Trophoblast cell (in vitro differentiated cells and primary cell): ENCODE measurements at regions not wholly inside any gene's neighbourhood (a gene's known extent, or its start where the extent isn't known, plus 50 kb on each side); places are given as distances from the start of the nearest gene placed in this dataset.
A peak's percentile ranks its signal among the peaks of the same experiment; 100 is the strongest.
"Not testable (repeated sequence)": the region's sequence is repeated elsewhere in the genome, so short reads cannot be mapped to it uniquely, and the experiment has no call there.

Experiments used
- DNase-seq, 2 donors: peaks; one replicate each; pipeline ENCODE4 v3.0.0-alpha.2; 2016
- H2AFZ ChIP-seq: 2 replicates; pipeline ENCODE4 v1.6.1; 2013; ENCODE audit warnings: low read length, moderate library complexity, mild to moderate bottlenecking; ENCODE audit not compliant: insufficient read depth, poor library complexity
- H2AK5ac ChIP-seq: 2 replicates; pipeline ENCODE4 v1.6.1; 2013; ENCODE audit warnings: mild to moderate bottlenecking, low read length
- H2BK120ac ChIP-seq: 2 replicates; pipeline ENCODE4 v1.6.1; 2013; ENCODE audit warnings: low read length, mild to moderate bottlenecking, moderate library complexity; ENCODE audit not compliant: insufficient read depth, poor library complexity
- H2BK12ac ChIP-seq: 2 replicates; pipeline ENCODE4 v1.6.1; 2013; ENCODE audit warnings: mild to moderate bottlenecking, low read length, moderate library complexity
- H2BK5ac ChIP-seq: 2 replicates; pipeline ENCODE4 v1.6.1; 2013; ENCODE audit warnings: low read length, low read depth, moderate library complexity, mild to moderate bottlenecking; ENCODE audit not compliant: poor library complexity
- H3K14ac ChIP-seq: 2 replicates; pipeline ENCODE4 v1.6.1; 2013; ENCODE audit warnings: mild to moderate bottlenecking, low read length
- H3K18ac ChIP-seq: 2 replicates; pipeline ENCODE4 v1.6.1; 2013; ENCODE audit warnings: mild to moderate bottlenecking, low read length
- H3K23ac ChIP-seq: 2 replicates; pipeline ENCODE4 v1.6.1; 2013; ENCODE audit warnings: low read length
- H3K27ac ChIP-seq: 2 replicates; pipeline ENCODE4 v1.5.1; 2013; ENCODE audit warnings: low read depth, mild to moderate bottlenecking, inconsistent platforms, low read length, moderate library complexity
- H3K27me3 ChIP-seq: 2 replicates; pipeline ENCODE4 v1.6.1; 2013; ENCODE audit warnings: inconsistent platforms, mild to moderate bottlenecking, low read length, moderate library complexity; ENCODE audit not compliant: insufficient read depth
- H3K36me3 ChIP-seq, 2 experiments: 1 replicate in 1 of 2; 2 replicates in 1 of 2; pipeline ENCODE4 v1.6.1; 2013; ENCODE audit warnings: low read length in 2 of 2, mild to moderate bottlenecking in 2 of 2, moderate library complexity in 1 of 2; ENCODE audit not compliant: insufficient read depth in 2 of 2, control insufficient read depth in 1 of 2
- H3K4ac ChIP-seq: 2 replicates; pipeline ENCODE4 v1.6.1; 2013; ENCODE audit warnings: low read depth, mild to moderate bottlenecking, low read length, moderate library complexity
- H3K4me1 ChIP-seq, 2 experiments: 1 replicate in 1 of 2; 2 replicates in 1 of 2; pipeline ENCODE4 v1.6.1; 2013; ENCODE audit warnings: low read length in 2 of 2, mild to moderate bottlenecking in 2 of 2, moderate library complexity in 1 of 2; ENCODE audit not compliant: insufficient read depth in 2 of 2, control insufficient read depth in 1 of 2
- H3K4me2 ChIP-seq: 2 replicates; pipeline ENCODE4 v1.6.1; 2013; ENCODE audit warnings: inconsistent platforms, mild to moderate bottlenecking, low read length, moderate library complexity
- H3K4me3 ChIP-seq: 2 replicates; pipeline ENCODE4 v1.5.1; 2013; ENCODE audit warnings: mild to moderate bottlenecking, low read depth, low read length, inconsistent platforms
- H3K79me1 ChIP-seq: one replicate; pipeline ENCODE4 v1.6.1; 2013; ENCODE audit warnings: low read length
- H3K79me2 ChIP-seq: 2 replicates; pipeline ENCODE4 v1.6.1; 2013; ENCODE audit warnings: low read length, mild to moderate bottlenecking; ENCODE audit not compliant: control insufficient read depth, insufficient read depth, poor library complexity
- H3K9ac ChIP-seq: 2 replicates; pipeline ENCODE4 v1.6.1; 2013; ENCODE audit warnings: mild to moderate bottlenecking, low read length
- H3K9me3 ChIP-seq: 2 replicates; pipeline ENCODE4 v1.6.1; 2013; ENCODE audit warnings: low read depth, mild to moderate bottlenecking, control low read depth, inconsistent platforms, low read length; ENCODE audit not compliant: insufficient read depth
- H4K12ac ChIP-seq: 2 replicates; pipeline ENCODE4 v1.6.1; 2013; ENCODE audit warnings: low read depth, mild to moderate bottlenecking, low read length, moderate library complexity
- H4K8ac ChIP-seq: 2 replicates; pipeline ENCODE4 v1.6.1; 2013; ENCODE audit warnings: low read depth, mild to moderate bottlenecking, low read length, moderate library complexity
- H4K91ac ChIP-seq: one replicate; pipeline ENCODE4 v1.6.1; 2013; ENCODE audit warnings: low read depth, mild to moderate bottlenecking, low read length, moderate library complexity
- WGBS: extraction: QIAGEN DNeasy Blood & Tissue Kit; methylation state at CpG from one replicate; pipeline ENCODE4 v1.1.7; 2013; ENCODE audit warnings: missing lambda C conversion rate; ENCODE audit not compliant: insufficient read length, insufficient coverage; ENCODE audit errors: extremely low coverage; 5-methylcytosine and 5-hydroxymethylcytosine counted together

GRCh38 chr4:132214519-132214918 lies 934.6 kb upstream of the PCDH10 start:
- H3K4me2 ChIP-seq = no peak overlapping the region
- no peak overlapping the region for H4K12ac ChIP-seq
- H2AFZ ChIP-seq = no peak overlapping the region
- no peak overlapping the region for H2BK12ac ChIP-seq
- H4K8ac ChIP-seq = no peak overlapping the region
- no peak overlapping the region for H4K91ac ChIP-seq
- H3K4ac ChIP-seq = no peak overlapping the region
- H3K79me2 ChIP-seq = no peaks in the 10 kb centered on the region
- no peaks in the 10 kb centered on the region for H3K79me1 ChIP-seq
- H3K9me3 ChIP-seq = no peaks in the 10 kb centered on the region
- H3K23ac ChIP-seq = no peak overlapping the region
- no peak overlapping the region for H3K4me3 ChIP-seq
- H3K36me3 ChIP-seq = no peaks in the 10 kb centered on the region
- H2AK5ac ChIP-seq = no peak overlapping the region
- no peak overlapping the region for H3K18ac ChIP-seq
- H3K27me3 ChIP-seq = no peaks in the 10 kb centered on the region
- H3K9ac ChIP-seq = no peak overlapping the region
- no peak for DNase-seq
- H2BK120ac ChIP-seq = no peak overlapping the region
- WGBS = no CpG with 5 or more reads among the region's 2 CpGs
- H3K4me1 ChIP-seq = no peaks in the 10 kb centered on the region
- H3K27ac ChIP-seq = no peak overlapping the region
- no peak overlapping the region for H2BK5ac ChIP-seq
- H3K14ac ChIP-seq = no peak overlapping the region

- WGBS = no CpG with 5 or more reads among the region's 1 CpG
- peaks cover 3% of the 10 kb centered on the region for H3K9me3 ChIP-seq
- DNase-seq = no peak
- no peak overlapping the region for H2BK12ac ChIP-seq
- H3K9ac ChIP-seq = no peak overlapping the region
- H4K12ac ChIP-seq = no peak overlapping the region
- no peak overlapping the region for H3K14ac ChIP-seq
- no peak overlapping the region for H2BK5ac ChIP-seq
- no peak overlapping the region for H3K18ac ChIP-seq
- no peak overlapping the region for H3K4ac ChIP-seq
- no peaks in the 10 kb centered on the region for H3K79me1 ChIP-seq
- no peak overlapping the region for H3K4me3 ChIP-seq
- H4K8ac ChIP-seq = no peak overlapping the region
- no peak overlapping the region for H3K27ac ChIP-seq
- H3K4me2 ChIP-seq = no peak overlapping the region
- no peaks in the 10 kb centered on the region for H3K4me1 ChIP-seq
- no peak overlapping the region for H3K23ac ChIP-seq
- H3K36me3 ChIP-seq = no peaks in the 10 kb centered on the region
- no peaks in the 10 kb centered on the region for H3K79me2 ChIP-seq
- H2BK120ac ChIP-seq = no peak overlapping the region
- no peak overlapping the region for H2AFZ ChIP-seq
- H2AK5ac ChIP-seq = no peak overlapping the region
- no peak overlapping the region for H4K91ac ChIP-seq
- no peaks in the 10 kb centered on the region for H3K27me3 ChIP-seq
These were observed 930.7 kb upstream of the PCDH10 start for GRCh38 chr4:132218406-132218805.

- H3K4me1 ChIP-seq = no peaks in the 10 kb centered on the region
- WGBS = no CpG with 5 or more reads among the region's 9 CpGs
- peak in 1 of 2 donors; percentile 1 for DNase-seq
- no peak overlapping the region for H3K27ac ChIP-seq
- no peaks in the 10 kb centered on the region for H3K36me3 ChIP-seq
- H2BK5ac ChIP-seq = no peak overlapping the region
- no peak overlapping the region for H2BK120ac ChIP-seq
- no peaks in the 10 kb centered on the region for H3K27me3 ChIP-seq
- H3K4ac ChIP-seq = no peak overlapping the region
- H3K23ac ChIP-seq = no peak overlapping the region
- H3K79me2 ChIP-seq = no peaks in the 10 kb centered on the region
- H3K18ac ChIP-seq = no peak overlapping the region
- H3K14ac ChIP-seq = no peak overlapping the region
- no peak overlapping the region for H4K8ac ChIP-seq
- H4K12ac ChIP-seq = no peak overlapping the region
- H2BK12ac ChIP-seq = no peak overlapping the region
- H3K4me3 ChIP-seq = no peak overlapping the region
- H3K9me3 ChIP-seq = peaks cover 5% of the 10 kb centered on the region
- H2AFZ ChIP-seq = no peak overlapping the region
- no peak overlapping the region for H3K9ac ChIP-seq
- no peaks in the 10 kb centered on the region for H3K79me1 ChIP-seq
- no peak overlapping the region for H3K4me2 ChIP-seq
- H2AK5ac ChIP-seq = no peak overlapping the region
- H4K91ac ChIP-seq = no peak overlapping the region
These were observed 921.8 kb upstream of the PCDH10 start for GRCh38 chr4:132227151-132227856.

GRCh38 chr4:132227857-132228165 lies 921.3 kb upstream of the PCDH10 start:
- H3K79me1 ChIP-seq, H2AK5ac ChIP-seq, H3K18ac ChIP-seq, H3K4me1 ChIP-seq, H3K14ac ChIP-seq, H4K91ac ChIP-seq, H2AFZ ChIP-seq, H3K9ac ChIP-seq, H3K27ac ChIP-seq, H2BK120ac ChIP-seq, H3K27me3 ChIP-seq, H2BK5ac ChIP-seq, H4K8ac ChIP-seq, H3K4ac ChIP-seq, H3K9me3 ChIP-seq, H3K23ac ChIP-seq, H3K4me2 ChIP-seq, H3K36me3 ChIP-seq, H2BK12ac ChIP-seq, H3K79me2 ChIP-seq, H3K4me3 ChIP-seq, H4K12ac ChIP-seq: not testable (repeated sequence)
- peak; percentile 66 to 78 for DNase-seq
- no CpG with 5 or more reads among the region's 11 CpGs for WGBS
